Spleen (tissue), 11 donors: ENCODE measurements at regions not wholly inside any gene's neighbourhood (a gene's known extent, or its start where the extent isn't known, plus 50 kb on each side); places are given as distances from the start of the nearest gene placed in this dataset.

ENCODE experiments used
- DNase-seq: peaks from one replicate; pipeline ENCODE4 v3.0.0-alpha.2; 2020
- H3K27ac ChIP-seq, 8 donors: fragments of 200-600 bp; sonication (generic) in 7 of 8; 1 replicate in 4 of 8; 2 replicates in 4 of 8; pipeline versions ENCODE4 v1.5.0 to v1.8.0; 2016 to 2021; ENCODE audit warnings: inconsistent platforms in 4 of 8, mild to moderate bottlenecking in 4 of 8, moderate library complexity in 1 of 8
- H3K27me3 ChIP-seq, 7 donors: fragments of 200-600 bp; sonication (generic) in 6 of 7; replicated peaks in 1 of 7; 1 replicate in 4 of 7; 2 replicates in 3 of 7; pipeline versions ENCODE4 v1.5.0 to v1.8.0; 2016 to 2021; ENCODE audit warnings: inconsistent platforms in 3 of 7, mild to moderate bottlenecking in 1 of 7
- H3K36me3 ChIP-seq, 6 donors: fragments of 200-600 bp; sonication (generic) in 5 of 6; 1 replicate in 4 of 6; 2 replicates in 2 of 6; pipeline versions ENCODE4 v1.5.0 to v1.8.0; 2016 to 2021; ENCODE audit warnings: inconsistent platforms in 2 of 6
- H3K4me1 ChIP-seq, 6 donors: fragments of 200-600 bp; sonication (generic) in 5 of 6; 1 replicate in 3 of 6; 2 replicates in 3 of 6; pipeline versions ENCODE4 v1.5.0 to v1.8.0; 2016 to 2021; ENCODE audit warnings: inconsistent platforms in 3 of 6
- H3K4me3 ChIP-seq, 8 donors: fragments of 200-600 bp; sonication (generic) in 7 of 8; 1 replicate in 4 of 8; 2 replicates in 4 of 8; pipeline versions ENCODE4 v1.5.0 to v1.8.0; 2016 to 2021; ENCODE audit warnings: inconsistent platforms in 4 of 8, mild to moderate bottlenecking in 4 of 8, moderate library complexity in 2 of 8
- H3K9me3 ChIP-seq, 8 donors: fragments of 200-600 bp; sonication (generic) in 7 of 8; 1 replicate in 4 of 8; 2 replicates in 4 of 8; pipeline versions ENCODE4 v1.5.0 to v1.8.0; 2016 to 2021; ENCODE audit warnings: inconsistent platforms in 4 of 8
- POLR2A ChIP-seq, 3 donors: fragments of 450-650 bp; IDR thresholded peaks; one replicate each; pipeline ENCODE4 v1.5.1; 2017; ENCODE audit warnings: antibody characterized with exemption in 3 of 3, mild to moderate bottlenecking in 1 of 3
- POLR2AphosphoS5 ChIP-seq, 3 donors: sonication (generic); formaldehyde crosslinking; IDR thresholded peaks; one replicate each; pipeline ENCODE4 v1.5.1; 2017; ENCODE audit warnings: antibody characterized with exemption in 3 of 3
- WGBS, 5 donors: extraction: QIAGEN DNeasy Blood & Tissue Kit in 3 of 5; methylation state at CpG; one replicate each; pipeline versions ENCODE4 v1.1.5 to v1.1.7; 2013 to 2018; 5-methylcytosine and 5-hydroxymethylcytosine counted together
- intact Hi-C: fragments of 100-400 bp; cut with DNase I; formaldehyde crosslinking; loops from one replicate; pipeline ENCODE4 v1.15.0; 2023; ENCODE audit warnings: low total_unique reads
- TF ChIP-seq, protein P1 (sequence below), 11 experiments: fragments of 200-600 bp in 7 of 11; fragments of 450-650 bp in 4 of 11; sonication (generic) in 4 of 11; IDR thresholded peaks in 8 of 11; conservative IDR thresholded peaks in 3 of 11; 1 replicate in 7 of 11; 2 replicates in 4 of 11; pipeline versions ENCODE4 v1.4.0 to v1.8.0; 2016 to 2021; ENCODE audit warnings: antibody characterized with exemption in 11 of 11, inconsistent platforms in 4 of 11, mild to moderate bottlenecking in 1 of 11
- donor health status: healthy with polysubstance abuse.
- donor health status: DM: no; HTN: no; CAD: no; lungs with moderate emphysema.
- donor health status: DM: no; HTN: no; CAD: no.
- donor health status: Bipolar disorder and iron deficiency.
- donor health status: healthy.
- donor health status: DM: no; HTN: no; CAD: no.
- donor health status: DM: yes; HTN: yes; CAD: no.

DNA sequence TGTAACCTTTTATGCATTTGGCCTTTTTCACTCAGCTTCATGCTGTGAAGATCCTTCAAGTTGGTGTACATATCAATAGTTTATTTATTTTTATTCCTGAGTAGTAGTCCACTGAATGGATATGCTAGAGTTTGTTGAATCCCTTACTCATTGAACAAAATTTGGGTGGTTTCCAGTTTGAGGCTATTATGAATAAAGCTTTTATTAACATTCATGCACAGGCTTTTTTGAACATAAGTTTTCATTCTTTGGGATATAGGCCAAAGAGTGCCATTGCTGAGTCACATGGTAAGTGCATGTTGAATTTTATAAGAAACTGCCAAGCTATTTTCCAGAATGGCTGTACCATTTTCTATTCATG, 59.5 kb upstream of the CAPRIN2 start:
- intact Hi-C loops = loop anchor here (10.0 kb wide), 1 partner anchor 1279 kb away; no protein-coding TSS in a partner anchor
- H3K27me3 ChIP-seq = peaks cover 0 to 8% (median 0%) of the 10 kb centered on the region in 7 donors
- H3K36me3 ChIP-seq = no peaks in the 10 kb centered on the region
- H3K9me3 ChIP-seq = no peaks in the 10 kb centered on the region
- no peak overlapping the region for H3K4me3 ChIP-seq
- TF ChIP-seq POLR2A (IDR thresholded peaks at IDR 0.05) (no peak), POLR2AphosphoS5 (IDR thresholded peaks at IDR 0.05) (no peak)
- TF ChIP-seq, protein P1, sequence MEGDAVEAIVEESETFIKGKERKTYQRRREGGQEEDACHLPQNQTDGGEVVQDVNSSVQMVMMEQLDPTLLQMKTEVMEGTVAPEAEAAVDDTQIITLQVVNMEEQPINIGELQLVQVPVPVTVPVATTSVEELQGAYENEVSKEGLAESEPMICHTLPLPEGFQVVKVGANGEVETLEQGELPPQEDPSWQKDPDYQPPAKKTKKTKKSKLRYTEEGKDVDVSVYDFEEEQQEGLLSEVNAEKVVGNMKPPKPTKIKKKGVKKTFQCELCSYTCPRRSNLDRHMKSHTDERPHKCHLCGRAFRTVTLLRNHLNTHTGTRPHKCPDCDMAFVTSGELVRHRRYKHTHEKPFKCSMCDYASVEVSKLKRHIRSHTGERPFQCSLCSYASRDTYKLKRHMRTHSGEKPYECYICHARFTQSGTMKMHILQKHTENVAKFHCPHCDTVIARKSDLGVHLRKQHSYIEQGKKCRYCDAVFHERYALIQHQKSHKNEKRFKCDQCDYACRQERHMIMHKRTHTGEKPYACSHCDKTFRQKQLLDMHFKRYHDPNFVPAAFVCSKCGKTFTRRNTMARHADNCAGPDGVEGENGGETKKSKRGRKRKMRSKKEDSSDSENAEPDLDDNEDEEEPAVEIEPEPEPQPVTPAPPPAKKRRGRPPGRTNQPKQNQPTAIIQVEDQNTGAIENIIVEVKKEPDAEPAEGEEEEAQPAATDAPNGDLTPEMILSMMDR (IDR thresholded peaks at IDR 0.05 in 8 of 11, conservative IDR thresholded peaks at IDR 0.05 in 3 of 11) = no peak
- no peak overlapping the region for H3K27ac ChIP-seq
- H3K4me1 ChIP-seq = no peaks in the 10 kb centered on the region
- DNase-seq = no peak

DNA sequence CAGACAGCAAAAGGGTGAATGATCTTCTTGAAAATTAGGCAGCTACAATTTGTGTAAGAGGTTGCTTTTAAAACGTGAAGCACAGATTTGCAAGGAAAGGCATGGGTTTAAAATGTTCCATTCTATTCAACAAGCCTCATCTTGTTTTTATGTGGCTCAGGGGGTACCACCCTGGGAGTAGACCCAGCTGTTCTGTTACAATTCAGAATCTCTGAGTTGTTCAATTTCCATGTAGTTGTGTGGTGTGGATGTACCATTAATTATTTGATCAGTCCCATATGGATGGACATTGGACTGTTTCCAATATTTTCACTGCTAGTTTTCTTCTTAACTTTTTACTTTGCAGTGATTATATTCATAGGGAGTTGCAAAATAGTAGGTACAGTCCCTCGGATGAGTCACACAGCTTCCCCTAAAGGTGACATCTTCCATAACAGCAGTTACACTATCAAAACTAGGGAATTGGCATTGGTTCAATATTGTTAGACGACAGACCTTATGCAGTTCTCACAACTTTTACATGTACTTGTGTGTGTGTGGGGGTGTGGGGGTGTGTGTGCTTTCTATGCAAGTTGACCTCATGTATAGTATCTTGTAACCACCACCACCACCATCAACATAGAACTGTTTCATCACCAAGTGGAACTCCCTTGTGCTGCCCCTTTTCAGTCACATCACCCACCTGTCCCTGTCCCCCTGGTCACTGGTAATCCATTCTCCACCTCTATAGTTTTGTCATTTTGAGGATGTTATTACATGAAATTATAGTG, 59.0 kb upstream of the CAPRIN2 start:
- TF ChIP-seq POLR2A (IDR thresholded peaks at IDR 0.05) (no peak), POLR2AphosphoS5 (IDR thresholded peaks at IDR 0.05) (no peak)
- TF ChIP-seq, protein P1 (IDR thresholded peaks at IDR 0.05 in 8 of 11, conservative IDR thresholded peaks at IDR 0.05 in 3 of 11) = no peak
- no peak overlapping the region for H3K27ac ChIP-seq
- H3K9me3 ChIP-seq = peaks cover 0 to 2% (median 0%) of the 10 kb centered on the region in 8 donors
- intact Hi-C loops = loop anchor here (10.0 kb wide), 1 partner anchor 1279 kb away; no protein-coding TSS in a partner anchor
- H3K36me3 ChIP-seq = no peaks in the 10 kb centered on the region
- no peak overlapping the region for H3K4me3 ChIP-seq
- no peaks in the 10 kb centered on the region for H3K4me1 ChIP-seq
- DNase-seq = no peak
- 39 to 70% (median 61%) methylated on average over 3 of the region's 3 CpGs for WGBS, 5 donors
- peaks cover 0 to 4% (median 0%) of the 10 kb centered on the region in 7 donors for H3K27me3 ChIP-seq

DNA sequence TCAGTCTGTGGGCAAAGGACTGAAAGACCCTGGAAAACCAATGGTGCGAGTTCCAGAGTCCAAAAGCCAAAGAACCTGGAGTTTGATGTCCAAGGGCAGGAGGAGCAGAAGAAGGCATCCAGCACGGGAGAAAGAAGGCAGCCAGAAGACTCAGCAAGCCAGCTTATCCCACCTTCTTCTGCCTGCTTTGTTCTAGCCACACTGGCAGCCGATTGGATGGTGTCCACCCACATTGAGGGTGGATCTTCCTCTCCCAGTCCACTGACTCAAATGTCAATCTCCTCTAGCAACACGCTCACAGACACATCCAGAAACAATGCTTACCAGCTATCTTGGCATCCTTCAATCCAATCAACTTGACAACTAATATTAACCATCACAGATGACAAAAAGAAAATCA, 57.2 kb upstream of the CAPRIN2 start:
- H3K4me3 ChIP-seq = no peak overlapping the region
- H3K27me3 ChIP-seq = no peaks in the 10 kb centered on the region
- intact Hi-C loops = loop anchor here (10.0 kb wide), 1 partner anchor 1277 kb away; no protein-coding TSS in a partner anchor
- no peak for DNase-seq
- peaks cover 0 to 5% (median 1%) of the 10 kb centered on the region in 6 donors for H3K4me1 ChIP-seq
- peaks cover 0 to 5% (median 0%) of the 10 kb centered on the region in 8 donors for H3K9me3 ChIP-seq
- TF ChIP-seq, protein P1 (IDR thresholded peaks at IDR 0.05 in 8 of 11, conservative IDR thresholded peaks at IDR 0.05 in 3 of 11) = no peak
- TF ChIP-seq POLR2A (IDR thresholded peaks at IDR 0.05) = no peak
- no peak for TF ChIP-seq POLR2AphosphoS5 (IDR thresholded peaks at IDR 0.05)
- H3K27ac ChIP-seq = no peak overlapping the region
- WGBS, 5 donors = 68 to 83% (median 77%) methylated on average over 4 of the region's 4 CpGs
- no peaks in the 10 kb centered on the region for H3K36me3 ChIP-seq

DNA sequence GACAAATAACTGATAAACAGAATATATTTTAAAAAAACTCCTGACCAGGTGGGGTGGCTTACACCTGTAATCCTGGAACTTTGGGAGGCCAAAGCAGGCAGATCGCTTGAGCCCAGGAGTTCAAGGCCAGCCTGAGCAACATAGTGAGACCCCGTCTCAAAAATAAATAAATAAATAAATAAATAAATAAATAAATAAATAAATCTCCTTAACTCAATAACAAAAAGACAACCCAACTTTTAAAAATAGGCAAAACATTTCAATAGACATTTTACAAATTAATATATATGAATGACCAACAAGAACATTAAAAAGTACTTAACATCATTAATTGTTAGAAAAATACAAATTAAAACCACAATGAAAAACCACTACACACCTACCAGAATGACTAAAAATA, 56.2 kb upstream of the CAPRIN2 start:
- H3K4me3 ChIP-seq = no peak overlapping the region
- WGBS, 5 donors = 87 to 94% (median 93%) methylated on average over 2 of the region's 2 CpGs
- H3K4me1 ChIP-seq = peaks cover 0 to 5% (median 1%) of the 10 kb centered on the region in 6 donors
- H3K27ac ChIP-seq = no peak overlapping the region
- TF ChIP-seq POLR2A (IDR thresholded peaks at IDR 0.05) (no peak), POLR2AphosphoS5 (IDR thresholded peaks at IDR 0.05) (no peak)
- TF ChIP-seq, protein P1 (IDR thresholded peaks at IDR 0.05 in 8 of 11, conservative IDR thresholded peaks at IDR 0.05 in 3 of 11) = no peak
- no peak for DNase-seq
- intact Hi-C loops = loop anchor here (10.0 kb wide), 1 partner anchor 1276 kb away; no protein-coding TSS in a partner anchor
- no peaks in the 10 kb centered on the region for H3K36me3 ChIP-seq
- peaks cover 0 to 5% (median 0%) of the 10 kb centered on the region in 8 donors for H3K9me3 ChIP-seq
- H3K27me3 ChIP-seq = no peaks in the 10 kb centered on the region
